Activated naive CD4-positive, alpha-beta T cell treated with anti-CD3 and anti-CD28 coated beads for 36 hours (primary cell): ENCODE measurements at regions not wholly inside any gene's neighbourhood (a gene's known extent, or its start where the extent isn't known, plus 50 kb on each side); places are given as distances from the start of the nearest gene placed in this dataset.

Source experiments
- CTCF ChIA-PET: fragments of 350-600 bp; sonication (Branson Sonifier 250); formaldehyde crosslinking; loops from one replicate; lab custom pipeline; 2021; ENCODE audit warnings: antibody characterized with exemption; lab: Charles Lee
- DNase-seq: peaks from one replicate; pipeline ENCODE4 v3.0.0-alpha.2; 2020
- H3K27ac Mint-ChIP-seq: one replicate; pipeline ENCODE4 v1.8.0; 2021; ENCODE audit warnings: mild to moderate bottlenecking, mixed read lengths
- H3K27me3 Mint-ChIP-seq: one replicate; pipeline ENCODE4 v1.8.0; 2021; ENCODE audit warnings: low read depth, mixed read lengths
- H3K36me3 Mint-ChIP-seq: one replicate; pipeline ENCODE4 v1.8.0; 2021; ENCODE audit warnings: low read depth, mixed read lengths
- H3K4me1 Mint-ChIP-seq: one replicate; pipeline ENCODE4 v1.8.0; 2021; ENCODE audit warnings: low read depth, mixed read lengths
- H3K4me3 Mint-ChIP-seq: one replicate; pipeline ENCODE4 v1.8.0; 2021; ENCODE audit warnings: mild to moderate bottlenecking, moderate library complexity, mixed read lengths
- H3K9me3 Mint-ChIP-seq: one replicate; pipeline ENCODE4 v1.8.0; 2021; ENCODE audit warnings: mixed read lengths
- intact Hi-C: fragments of 100-400 bp; cut with micrococcal nuclease; formaldehyde crosslinking; loops from one replicate; pipeline ENCODE4 v1.15.1; 2023

DNA sequence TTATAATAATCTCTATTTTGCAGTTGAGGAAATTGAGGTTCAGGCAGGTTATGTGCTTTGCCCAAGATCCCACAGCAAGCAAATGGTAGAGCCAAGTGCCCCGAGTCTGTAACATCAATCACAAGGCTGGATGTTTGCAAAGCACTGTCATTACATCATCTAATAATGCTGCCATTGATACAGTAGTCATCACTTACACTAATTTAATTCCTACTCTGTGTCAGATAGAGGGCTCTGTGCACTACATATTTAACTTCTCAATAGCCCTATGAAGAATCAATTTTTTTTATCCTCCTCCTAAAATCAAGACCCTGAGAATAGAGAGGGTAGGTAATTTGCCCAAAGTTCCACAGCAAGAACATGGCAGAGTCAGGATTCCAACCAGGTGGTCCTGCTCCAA is 178.1 kb upstream of the VASH1 start:
- CTCF ChIA-PET: no interaction called here
- Mint-ChIP-seq H3K4me3 (no peak overlapping the region), H3K27me3 (no peaks in the 10 kb centered on the region), H3K36me3 (no peaks in the 10 kb centered on the region), H3K4me1 (no peaks in the 10 kb centered on the region), H3K27ac (no peak overlapping the region), H3K9me3 (no peaks in the 10 kb centered on the region)
- no peak for DNase-seq
- intact Hi-C loops: no loop called here

DNA sequence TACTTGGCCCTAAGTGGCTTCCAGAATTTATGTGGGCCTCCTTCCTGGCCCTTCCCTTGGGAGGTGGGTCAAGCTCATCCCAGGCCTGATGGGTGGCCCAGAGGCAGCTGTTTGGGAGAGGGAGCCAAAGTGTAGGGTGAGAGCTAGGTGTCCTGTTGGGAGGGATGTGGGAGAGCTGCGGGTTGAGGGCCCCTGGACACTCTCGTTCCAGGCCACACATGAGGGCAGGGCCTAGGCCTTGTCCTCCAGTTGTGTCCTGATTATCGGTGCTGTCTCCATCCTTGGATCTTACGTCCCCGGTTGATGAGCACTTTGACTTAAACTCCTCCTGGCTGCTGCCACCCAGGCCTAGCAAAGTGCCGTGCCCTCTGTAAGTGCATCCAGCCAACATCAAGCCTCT is 177.5 kb upstream of the VASH1 start:
- CTCF ChIA-PET: no interaction called here
- no peaks in the 10 kb centered on the region for H3K9me3 Mint-ChIP-seq
- H3K4me3 Mint-ChIP-seq: no peak overlapping the region
- H3K4me1 Mint-ChIP-seq: no peaks in the 10 kb centered on the region
- no peaks in the 10 kb centered on the region for H3K36me3 Mint-ChIP-seq
- H3K27me3 Mint-ChIP-seq: no peaks in the 10 kb centered on the region
- intact Hi-C loops: no loop called here
- no peak for DNase-seq
- no peak overlapping the region for H3K27ac Mint-ChIP-seq

DNA sequence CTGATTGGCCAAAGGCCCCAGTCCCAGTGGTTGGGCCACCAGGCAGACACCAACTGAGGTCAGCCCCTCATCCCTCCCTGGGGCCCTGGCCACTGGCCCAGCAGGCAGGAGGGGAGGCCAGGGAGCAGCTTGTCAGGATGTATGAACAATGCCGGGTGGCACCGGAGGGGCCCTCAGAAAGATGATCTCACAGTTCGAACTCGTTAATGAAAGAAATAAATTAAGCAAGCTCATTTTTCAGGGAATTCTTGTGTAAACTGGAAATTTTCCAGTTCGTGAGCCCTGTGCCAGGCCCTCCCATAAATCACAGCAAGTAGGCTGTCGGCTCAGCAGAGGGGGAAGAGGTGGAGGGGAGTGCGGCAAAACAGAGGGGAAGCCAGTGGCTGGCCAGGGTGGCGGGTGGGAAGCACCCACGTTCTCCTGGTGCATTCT is 177.0 kb upstream of the VASH1 start:
- Mint-ChIP-seq H3K4me1 (no peaks in the 10 kb centered on the region), H3K27me3 (no peaks in the 10 kb centered on the region), H3K4me3 (no peak overlapping the region), H3K9me3 (no peaks in the 10 kb centered on the region), H3K27ac (no peak overlapping the region), H3K36me3 (no peaks in the 10 kb centered on the region)
- no peak for DNase-seq
- intact Hi-C loops: no loop called here
- CTCF ChIA-PET: no interaction called here

DNA sequence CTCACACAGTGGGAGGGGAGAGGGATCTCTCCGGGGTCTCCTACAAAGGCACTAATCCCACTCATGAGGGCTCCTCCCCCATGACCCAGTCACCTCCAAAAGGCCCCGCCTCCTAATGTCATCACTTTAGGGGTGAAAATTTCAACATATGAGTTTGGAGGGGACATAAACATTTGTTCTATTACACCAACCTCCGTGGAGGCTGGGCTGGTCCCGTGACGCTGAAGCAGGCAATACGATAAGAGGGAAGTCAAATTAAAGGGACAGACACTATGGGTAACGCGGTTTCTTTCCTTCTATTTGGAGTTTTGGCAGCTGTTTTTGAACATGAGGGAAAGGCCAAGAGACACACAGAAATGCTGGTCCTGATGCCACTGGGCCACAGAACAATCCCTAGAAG is 175.7 kb upstream of the VASH1 start:
- no peaks in the 10 kb centered on the region for H3K4me1 Mint-ChIP-seq
- H3K27ac Mint-ChIP-seq: no peak overlapping the region
- CTCF ChIA-PET: interaction anchor here (0.6 kb wide), 1 partner anchor 1492 kb away, joined by 3 read pairs; no protein-coding TSS in a partner anchor
- H3K9me3 Mint-ChIP-seq: no peaks in the 10 kb centered on the region
- no peak overlapping the region for H3K4me3 Mint-ChIP-seq
- intact Hi-C loops: no loop called here
- no peak for DNase-seq
- no peaks in the 10 kb centered on the region for H3K27me3 Mint-ChIP-seq
- no peaks in the 10 kb centered on the region for H3K36me3 Mint-ChIP-seq

DNA sequence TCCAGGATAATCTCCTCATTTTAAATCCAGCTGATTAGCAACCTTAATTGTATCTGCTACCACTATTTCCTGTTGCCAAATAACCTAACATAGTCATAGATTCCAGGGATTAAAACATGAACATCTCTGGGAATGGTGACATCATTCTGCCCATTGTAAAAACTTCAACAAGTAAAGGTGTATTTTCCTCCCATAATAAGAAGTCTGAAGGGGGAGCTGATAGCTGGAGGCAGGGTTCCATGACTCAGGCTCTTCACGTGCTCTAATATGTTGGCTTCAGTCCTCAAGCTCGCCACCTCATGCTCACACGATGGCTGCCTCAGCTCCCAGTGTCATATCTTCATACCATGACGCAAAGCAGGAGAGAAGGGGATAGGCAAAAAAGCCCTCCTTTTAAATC is 172.0 kb upstream of the VASH1 start:
- no peaks in the 10 kb centered on the region for H3K36me3 Mint-ChIP-seq
- no peak for DNase-seq
- H3K27ac Mint-ChIP-seq: no peak overlapping the region
- H3K4me1 Mint-ChIP-seq: no peaks in the 10 kb centered on the region
- CTCF ChIA-PET: no interaction called here
- H3K27me3 Mint-ChIP-seq: peaks cover 4% of the 10 kb centered on the region
- no peaks in the 10 kb centered on the region for H3K9me3 Mint-ChIP-seq
- intact Hi-C loops: no loop called here
- no peak overlapping the region for H3K4me3 Mint-ChIP-seq

DNA sequence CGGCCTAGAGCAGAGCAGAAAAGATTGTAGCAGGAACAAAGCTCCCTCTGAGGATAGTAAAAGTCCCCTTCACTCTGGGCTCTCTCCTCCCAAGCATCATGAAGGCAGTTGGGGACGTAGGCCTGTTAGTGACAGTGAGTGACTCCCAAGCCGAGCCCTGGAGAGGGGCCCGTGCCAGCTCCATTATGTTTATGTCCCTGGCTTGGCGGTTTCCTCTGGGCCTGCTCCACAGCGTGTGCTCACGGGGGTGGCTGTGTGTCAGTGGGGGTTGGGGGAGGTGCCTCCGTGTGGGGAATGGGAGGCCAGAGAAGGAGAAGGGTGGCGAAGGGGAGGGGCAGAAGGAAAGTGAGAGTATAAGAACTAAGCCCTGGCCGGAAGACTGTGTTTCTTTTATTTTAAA is 170.0 kb upstream of the VASH1 start:
- intact Hi-C loops: no loop called here
- no peak overlapping the region for H3K27ac Mint-ChIP-seq
- CTCF ChIA-PET: no interaction called here
- H3K4me3 Mint-ChIP-seq: no peak overlapping the region
- no peaks in the 10 kb centered on the region for H3K4me1 Mint-ChIP-seq
- H3K27me3 Mint-ChIP-seq: peaks cover 4% of the 10 kb centered on the region
- no peaks in the 10 kb centered on the region for H3K9me3 Mint-ChIP-seq
- DNase-seq: no peak
- no peaks in the 10 kb centered on the region for H3K36me3 Mint-ChIP-seq

DNA sequence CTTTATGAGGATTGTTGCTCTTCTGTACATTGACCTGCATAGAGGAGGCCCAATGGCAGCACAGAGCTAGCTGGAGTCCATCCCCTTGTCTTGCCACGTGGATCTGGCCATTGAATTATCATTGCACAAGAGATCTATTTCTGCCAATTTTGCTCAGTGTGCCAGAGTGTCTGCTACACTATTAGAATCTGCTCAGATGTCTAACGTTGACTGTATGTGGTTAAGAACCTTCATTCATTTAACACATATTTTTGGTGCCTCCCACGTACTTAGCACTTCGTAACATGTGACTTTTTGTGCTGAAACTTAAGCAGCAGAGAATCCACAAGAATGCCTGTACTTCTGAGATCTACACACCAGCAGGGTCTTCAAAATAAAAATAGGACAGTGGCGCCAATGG is 166.0 kb upstream of the VASH1 start:
- Mint-ChIP-seq H3K4me1 (no peaks in the 10 kb centered on the region), H3K36me3 (no peaks in the 10 kb centered on the region), H3K4me3 (no peak overlapping the region), H3K9me3 (no peaks in the 10 kb centered on the region), H3K27ac (no peak overlapping the region), H3K27me3 (peaks cover 6% of the 10 kb centered on the region)
- DNase-seq: no peak
- intact Hi-C loops: no loop called here
- CTCF ChIA-PET: interaction anchor here (0.5 kb wide), 1 partner anchor 78 kb away, joined by 4 read pairs; no protein-coding TSS in a partner anchor

DNA sequence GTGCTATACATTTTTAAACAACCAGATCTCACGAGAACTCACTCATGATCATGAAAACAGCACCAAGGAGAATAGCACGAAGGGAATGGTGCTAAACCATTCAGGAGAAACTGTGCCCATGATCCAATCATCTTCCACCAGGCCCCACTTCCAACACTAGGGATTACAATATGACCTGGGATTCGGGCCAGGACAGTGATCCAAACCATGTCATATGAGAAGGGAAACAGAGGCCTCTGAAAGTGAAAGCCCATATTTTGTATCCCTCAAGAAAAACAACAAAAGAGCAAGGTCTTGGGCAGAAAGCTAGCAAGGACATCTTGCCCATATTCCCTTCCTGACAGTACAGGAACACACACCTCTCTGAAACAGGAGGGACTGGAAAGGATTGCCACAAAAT is 163.9 kb upstream of the VASH1 start:
- Mint-ChIP-seq H3K36me3 (no peaks in the 10 kb centered on the region), H3K4me1 (no peaks in the 10 kb centered on the region), H3K27me3 (peaks cover 2% of the 10 kb centered on the region), H3K9me3 (peaks cover 6% of the 10 kb centered on the region), H3K27ac (no peak overlapping the region), H3K4me3 (no peak overlapping the region)
- CTCF ChIA-PET: interaction anchor here (0.7 kb wide), 1 partner anchor 586 kb away, joined by 5 read pairs; no protein-coding TSS in a partner anchor
- intact Hi-C loops: no loop called here
- no peak for DNase-seq

DNA sequence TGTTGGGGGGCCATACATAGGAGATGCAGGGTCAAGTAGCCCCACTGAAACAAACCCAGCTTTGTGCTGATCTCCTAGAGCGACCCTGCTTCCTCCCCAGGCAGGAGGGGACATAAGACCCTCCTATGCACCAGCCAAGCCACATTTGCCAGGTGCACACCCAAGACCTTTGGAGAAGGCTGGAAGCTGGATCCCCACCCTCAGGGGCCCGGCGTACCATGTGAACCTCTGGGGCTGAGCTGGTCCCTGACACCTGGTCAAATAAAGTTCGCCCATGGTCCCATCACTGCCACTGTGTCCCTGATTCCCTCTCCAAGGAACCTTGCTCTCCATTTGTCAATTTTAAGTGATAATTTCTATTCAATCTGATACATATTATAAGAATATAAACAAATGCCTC is 162.1 kb upstream of the VASH1 start:
- peaks cover 6% of the 10 kb centered on the region for H3K9me3 Mint-ChIP-seq
- intact Hi-C loops: no loop called here
- no peaks in the 10 kb centered on the region for H3K4me1 Mint-ChIP-seq
- CTCF ChIA-PET: interaction anchor here (0.6 kb wide), 1 partner anchor 181 kb away, joined by 3 read pairs; no protein-coding TSS in a partner anchor
- H3K27me3 Mint-ChIP-seq: peaks cover 2% of the 10 kb centered on the region
- no peak overlapping the region for H3K4me3 Mint-ChIP-seq
- no peak for DNase-seq
- no peaks in the 10 kb centered on the region for H3K36me3 Mint-ChIP-seq
- no peak overlapping the region for H3K27ac Mint-ChIP-seq

DNA sequence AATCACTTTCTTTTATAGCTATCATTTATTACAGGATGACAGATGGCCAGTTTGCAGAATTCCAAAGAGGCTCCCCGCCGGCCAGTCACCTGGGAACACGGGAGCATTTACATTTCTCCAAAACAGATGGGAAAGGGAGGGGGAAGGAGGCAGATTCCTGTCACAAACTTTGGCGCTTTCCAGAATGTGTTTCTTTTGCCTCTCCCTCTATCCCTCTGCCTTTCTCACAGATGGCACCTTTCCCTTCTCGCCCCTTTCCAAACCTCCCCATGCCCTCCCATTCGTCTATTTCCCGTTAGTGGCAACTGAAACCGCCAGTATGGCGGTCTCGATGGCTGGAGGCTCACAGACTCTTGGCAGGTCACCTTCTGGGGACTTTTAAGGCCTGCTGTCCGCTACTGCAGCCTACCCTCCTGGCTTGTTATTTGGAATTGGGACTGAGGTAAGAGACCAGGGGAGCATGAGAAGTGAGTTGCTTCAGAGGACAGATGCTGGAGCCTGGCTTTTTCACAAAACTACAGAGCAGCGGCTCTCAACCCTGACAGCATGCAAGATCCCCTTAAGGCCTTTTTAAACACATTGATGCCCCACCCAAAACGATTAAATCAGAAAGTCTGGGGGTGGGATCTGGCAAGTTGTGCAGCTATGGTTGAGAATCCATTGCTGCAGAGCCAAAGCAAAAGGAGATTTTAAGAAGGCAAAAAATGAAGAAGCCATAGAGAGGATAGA is 161.5 kb upstream of the VASH1 start:
- Mint-ChIP-seq H3K9me3 (peaks cover 6% of the 10 kb centered on the region), H3K36me3 (no peaks in the 10 kb centered on the region), H3K4me1 (no peaks in the 10 kb centered on the region), H3K4me3 (no peak overlapping the region), H3K27me3 (peaks cover 5% of the 10 kb centered on the region), H3K27ac (no peak overlapping the region)
- intact Hi-C loops: no loop called here
- DNase-seq: no peak
- CTCF ChIA-PET: no interaction called here

DNA sequence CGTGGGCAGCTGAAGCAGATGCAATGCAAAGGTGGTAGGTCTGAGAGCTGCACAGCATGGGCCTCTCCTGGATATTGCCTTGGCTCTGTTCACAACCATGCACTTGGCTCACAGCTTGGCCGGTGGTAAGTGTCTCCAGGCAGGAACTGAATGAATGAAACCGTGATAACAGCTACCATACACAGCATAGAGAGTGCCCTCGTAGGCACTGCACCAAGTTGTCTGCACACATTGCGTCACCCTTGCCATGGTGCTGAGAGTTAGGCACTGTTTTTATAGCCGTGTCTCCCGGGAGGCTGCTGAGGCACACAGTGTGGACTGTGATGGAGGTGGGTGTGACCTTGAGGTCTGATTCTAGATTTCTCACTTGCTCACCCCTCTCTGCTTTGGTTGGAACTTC is 157.6 kb upstream of the VASH1 start:
- peaks cover 8% of the 10 kb centered on the region for H3K27me3 Mint-ChIP-seq
- no peak overlapping the region for H3K4me3 Mint-ChIP-seq
- H3K27ac Mint-ChIP-seq: no peak overlapping the region
- peaks cover 6% of the 10 kb centered on the region for H3K9me3 Mint-ChIP-seq
- DNase-seq: no peak
- intact Hi-C loops: no loop called here
- no peaks in the 10 kb centered on the region for H3K36me3 Mint-ChIP-seq
- CTCF ChIA-PET: no interaction called here
- H3K4me1 Mint-ChIP-seq: no peaks in the 10 kb centered on the region

DNA sequence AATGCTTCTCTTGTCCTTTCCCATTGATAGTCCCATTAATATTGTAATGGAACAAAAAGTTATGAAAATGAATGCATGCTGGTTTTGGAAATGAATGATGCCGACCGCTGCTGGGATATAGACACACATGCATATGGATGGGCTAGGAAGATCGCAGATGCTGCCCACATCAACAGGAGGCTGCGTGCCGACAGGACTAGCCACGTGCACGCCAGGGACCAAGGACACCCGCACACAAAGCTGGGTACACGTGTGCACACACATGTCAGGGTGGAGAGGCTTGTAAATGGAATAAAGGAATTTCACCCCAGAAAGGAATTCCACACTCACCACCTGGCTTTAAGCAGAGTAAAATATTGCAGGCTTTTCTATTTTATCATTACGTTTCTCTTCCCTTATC is 153.8 kb upstream of the VASH1 start:
- CTCF ChIA-PET: no interaction called here
- DNase-seq: no peak
- peaks cover 12% of the 10 kb centered on the region for H3K27me3 Mint-ChIP-seq

DNA sequence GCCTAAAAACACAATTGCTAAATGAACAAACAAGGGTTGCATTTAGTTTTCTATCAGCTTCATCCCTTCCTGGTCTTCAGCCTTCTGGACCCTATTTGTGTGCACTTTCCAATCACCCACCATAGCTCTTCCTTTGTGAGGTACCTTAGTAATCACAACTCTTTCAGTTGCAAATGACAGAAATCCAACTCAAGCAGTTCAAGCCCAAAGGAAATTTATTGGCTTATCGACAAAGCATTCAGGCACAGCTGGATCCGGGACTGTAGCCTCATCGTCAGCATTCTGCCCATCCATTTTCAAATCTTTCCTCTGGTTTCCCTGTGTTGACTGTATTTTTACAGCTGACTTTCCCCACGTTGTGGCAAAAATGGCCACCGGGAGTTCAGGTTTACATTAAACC is 148.6 kb upstream of the VASH1 start:
- peaks cover 5% of the 10 kb centered on the region for H3K9me3 Mint-ChIP-seq
- H3K36me3 Mint-ChIP-seq: no peaks in the 10 kb centered on the region
- CTCF ChIA-PET: interaction anchor here (0.7 to 0.8 kb wide), 2 partner anchors 14 to 37 kb away, joined by 3 read pairs; no protein-coding TSS in a partner anchor
- intact Hi-C loops: no loop called here
- no peak overlapping the region for H3K4me3 Mint-ChIP-seq
- peaks cover 9% of the 10 kb centered on the region for H3K27me3 Mint-ChIP-seq
- H3K27ac Mint-ChIP-seq: no peak overlapping the region
- H3K4me1 Mint-ChIP-seq: no peaks in the 10 kb centered on the region
- DNase-seq: no peak

More for the DNA sequence above, 153.8 kb upstream of the VASH1 start:
- no peak overlapping the region for H3K4me3 Mint-ChIP-seq
- intact Hi-C loops: no loop called here
- H3K36me3 Mint-ChIP-seq: no peaks in the 10 kb centered on the region
- H3K4me1 Mint-ChIP-seq: no peaks in the 10 kb centered on the region
- H3K9me3 Mint-ChIP-seq: no peaks in the 10 kb centered on the region
- H3K27ac Mint-ChIP-seq: no peak overlapping the region
